HepG2 (cell line): ENCODE measurements at regions not wholly inside any gene's neighbourhood (a gene's known extent, or its start where the extent isn't known, plus 50 kb on each side); places are given as distances from the start of the nearest gene placed in this dataset.

ENCODE experiments used
- ATAC-seq: fragments of 200-7000 bp; cut with Tn5 transposase; 3 replicates; pipeline ENCODE4 v1.9.1; 2020; ENCODE audit warnings: mild to moderate bottlenecking, moderate library complexity
- BruUV-seq: library from RNA; stranded (reverse); fragments of 400-500 nt; replicated peaks from 2 replicates; lab custom pipeline; 2021; lab: Mats Ljungman, UMichigan
- CTCF ChIA-PET: fragments of 300-600 bp; formaldehyde crosslinking; extraction: SDS; loops from one replicate; lab custom pipeline; 2021; ENCODE audit warnings: low total read pairs, inconsistent platforms, low intra/inter-chr PET ratio; lab: Yijun Ruan, JAX
- POLR2A ChIA-PET: fragments of 350-600 bp; sonication (Branson Sonifier 250); formaldehyde crosslinking; loops from one replicate; lab custom pipeline; 2020; ENCODE audit warnings: antibody characterized with exemption, inconsistent platforms; lab: Yijun Ruan, JAX
- DNase-seq: peaks from one replicate; pipeline ENCODE4 v3.0.0-alpha.2; 2015; ENCODE audit warnings: low spot score
- FAIRE-seq: peaks from 3 replicates; lab custom pipeline; 2011; peaks lifted over from hg19 to GRCh38; lab: Jason Lieb, UNC
- H2AFZ ChIP-seq: one replicate; pipeline ENCODE4 v1.6.1; 2011; ENCODE audit warnings: low read length, inconsistent platforms
- H3K27ac ChIP-seq: fragments of 300-600 bp; 3 replicates; pipeline ENCODE4 v1.8.0; 2011; ENCODE audit warnings: mixed run types, mild to moderate bottlenecking, mixed read lengths, low read length, inconsistent platforms; ENCODE audit not compliant: insufficient read depth; ENCODE audit errors: extremely low read length
- H3K27me3 ChIP-seq, 2 experiments: fragments of 200-600 bp in 1 of 2; 2 replicates in 1 of 2; 3 replicates in 1 of 2; pipeline versions ENCODE4 v1.6.0 to v1.8.0; 2011; ENCODE audit warnings: low read length in 2 of 2, mild to moderate bottlenecking in 2 of 2, moderate library complexity in 2 of 2, inconsistent platforms in 1 of 2; ENCODE audit not compliant: insufficient read depth in 2 of 2, control insufficient read depth in 1 of 2
- H3K36me3 ChIP-seq, 2 experiments: fragments of 200-600 bp in 1 of 2; replicated peaks in 1 of 2; 2 replicates in 1 of 2; 3 replicates in 1 of 2; pipeline versions ENCODE4 v1.5.1 to v1.8.0; 2011; ENCODE audit warnings: low read length in 2 of 2, inconsistent platforms in 1 of 2; ENCODE audit not compliant: insufficient read depth in 2 of 2, control insufficient read depth in 1 of 2
- H3K4me1 ChIP-seq: 2 replicates; pipeline ENCODE4 v1.5.1; 2012; ENCODE audit warnings: low read length, inconsistent platforms; ENCODE audit not compliant: insufficient read depth
- H3K4me2 ChIP-seq: 2 replicates; pipeline ENCODE4 v1.6.0; 2011; ENCODE audit warnings: low read depth, low read length, inconsistent platforms
- H3K4me3 ChIP-seq, 3 experiments: fragments of 200-600 bp in 1 of 3; sonication (generic), shearing (Covaris generic) in 1 of 3; replicated peaks in 1 of 3; 2 replicates each; pipeline ENCODE4 v1.5.1; 2011 to 2016; ENCODE audit warnings: low read length in 3 of 3, inconsistent platforms in 2 of 3, low read depth in 2 of 3, mild to moderate bottlenecking in 2 of 3, control low read depth in 1 of 3, mixed read lengths in 1 of 3; ENCODE audit not compliant: insufficient read depth in 1 of 3
- H3K79me2 ChIP-seq: one replicate; pipeline ENCODE4 v1.6.1; 2011; ENCODE audit warnings: low read length, inconsistent platforms; ENCODE audit not compliant: insufficient read depth
- H3K9ac ChIP-seq: 2 replicates; pipeline ENCODE4 v1.6.0; 2011; ENCODE audit warnings: mild to moderate bottlenecking, low read depth, low read length, inconsistent platforms; ENCODE audit not compliant: insufficient read depth
- H3K9me3 ChIP-seq: 2 replicates; pipeline ENCODE4 v1.5.1; 2012; ENCODE audit warnings: mild to moderate bottlenecking, low read length
- H4K20me1 ChIP-seq: 2 replicates; pipeline ENCODE4 v1.6.0; 2011; ENCODE audit warnings: inconsistent platforms, mild to moderate bottlenecking, low read length, moderate library complexity; ENCODE audit not compliant: insufficient read depth
- EP300 ChIP-seq, 3 experiments: sonication (generic) in 1 of 3; formaldehyde crosslinking in 1 of 3; IDR thresholded peaks; 2 replicates each; pipeline versions ENCODE4 v1.5.1 to v1.6.1; 2011 to 2020; ENCODE audit warnings: low read depth in 2 of 3, low read length in 2 of 3, borderline replicate concordance in 1 of 3, improper control_type of control experiment in 1 of 3, mild to moderate bottlenecking in 1 of 3, missing genetic modification reagents in 1 of 3, moderate library complexity in 1 of 3
- HNF4A ChIP-seq: sonication (generic); formaldehyde crosslinking; IDR thresholded peaks from 2 replicates; pipeline ENCODE4 v1.4.0; 2020; ENCODE audit warnings: missing genetic modification reagents
- SIN3B ChIP-seq: fragments of 150-350 bp; IDR thresholded peaks from 2 replicates; pipeline ENCODE4 v1.6.1; 2014; ENCODE audit warnings: low read length
- TFDP1 ChIP-seq: IDR thresholded peaks from 2 replicates; pipeline ENCODE4 v1.6.1; 2016; ENCODE audit warnings: missing compliant biosample characterization, missing genetic modification reagents, borderline replicate concordance
- ZNF256 ChIP-seq: sonication (generic); formaldehyde crosslinking; conservative IDR thresholded peaks from 2 replicates; pipeline ENCODE4 v1.4.0; 2020; ENCODE audit warnings: missing genetic modification reagents
- ZNF556 ChIP-seq: sonication (generic); formaldehyde crosslinking; IDR thresholded peaks from 2 replicates; pipeline ENCODE4 v1.4.0; 2020; ENCODE audit warnings: mild to moderate bottlenecking, missing genetic modification reagents, borderline replicate concordance
- ZNF703 ChIP-seq: sonication (generic); formaldehyde crosslinking; IDR thresholded peaks from 2 replicates; pipeline ENCODE4 v1.5.1; 2020; ENCODE audit warnings: missing genetic modification reagents, mild to moderate bottlenecking, moderate library complexity, borderline replicate concordance
- WGBS: methylation state at CpG from one replicate; pipeline ENCODE4 v1.1.6; 2017; ENCODE audit warnings: low lambda C conversion rate; 5-methylcytosine and 5-hydroxymethylcytosine counted together
- in situ Hi-C: cut with HindIII; loops from 2 replicates; pipeline ENCODE4 v1.10.0; 2017; ENCODE audit warnings: low pct_unique_long_range_greater_than_20kb; ENCODE audit not compliant: extremely low pct_ligation_motif_present
- intact Hi-C: fragments of 100-400 bp; cut with micrococcal nuclease; formaldehyde crosslinking; loops from one replicate; pipeline ENCODE4 v1.10.0; 2022; ENCODE audit not compliant: unreplicated experiment

DNA sequence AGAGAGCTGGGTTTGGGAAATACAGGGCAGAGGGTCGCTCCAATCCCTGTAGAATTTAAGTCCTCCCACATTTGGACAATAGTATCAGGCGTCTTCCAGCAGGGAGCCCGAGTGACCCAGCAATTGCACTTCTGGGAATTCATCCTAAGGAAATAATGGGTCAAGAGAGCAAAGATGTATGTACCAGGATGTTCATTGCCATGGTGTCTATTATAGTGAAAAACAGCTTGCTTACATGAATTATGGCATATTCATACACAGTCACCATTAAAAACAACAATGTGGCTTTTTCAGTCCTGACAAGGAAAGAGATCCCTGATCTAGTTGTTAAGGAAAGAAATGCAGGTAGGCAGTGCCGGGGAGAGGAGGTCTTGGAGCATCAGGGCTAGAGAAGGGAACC, 167.7 kb downstream of the PJA1 start:
- ChIA-PET CTCF (no interaction called here), POLR2A (no interaction called here)
- no peaks in the 10 kb centered on the region for H3K9me3 ChIP-seq
- no peaks in the 10 kb centered on the region for H3K27me3 ChIP-seq
- BruUV-seq, result no TSS peak
- ATAC-seq, result no peak
- DNase-seq, result no peak
- no peaks in the 10 kb centered on the region for H3K36me3 ChIP-seq
- no peak overlapping the region for H3K27ac ChIP-seq
- no peak for FAIRE-seq
- H2AFZ ChIP-seq, result no peak overlapping the region
- in situ Hi-C loops, result no loop called here
- intact Hi-C loops, result no loop called here
- H4K20me1 ChIP-seq, result no peaks in the 10 kb centered on the region
- peaks cover 13% of the 10 kb centered on the region; the same call in 1 of the 2 replicates for H3K4me1 ChIP-seq
- H3K79me2 ChIP-seq, result no peaks in the 10 kb centered on the region
- TF ChIP-seq ZNF703 (CRISPR knock-in tag) (no peak), ZNF256 (CRISPR knock-in tag) (no peak)
- 73% methylated on average over 4 of the region's 4 CpGs for WGBS
- no peak overlapping the region for H3K9ac ChIP-seq
- no peak overlapping the region for H3K4me3 ChIP-seq
- H3K4me2 ChIP-seq, result no peak overlapping the region

- POLR2A ChIA-PET, result no interaction called here
These were observed 167.1 kb downstream of the EFNB1 start for GRCh38 chrX:68995780-68996551.

More at GRCh38 chrX:68995780-68996551, 167.1 kb downstream of the EFNB1 start:
- H3K9ac ChIP-seq, result no peak overlapping the region
- TF ChIP-seq HNF4A (CRISPR knock-in tag) (peak; percentile 29; the same call in 1 of the 2 replicates), TFDP1 (CRISPR knock-in tag) (no peak), SIN3B (no peak), ZNF556 (no peak), EP300 (IDR thresholded peaks at IDR 0.05; ENCODE audit: low read depth in 2 of 2, low read length in 2 of 2) (no peak), EP300 (CRISPR knock-in tag; IDR thresholded peaks at IDR 0.05; ENCODE audit: borderline replicate concordance) (no peak)
- TF ChIP-seq, all 625 proteins: peak for 1
- no peaks in the 10 kb centered on the region for H3K36me3 ChIP-seq
- in situ Hi-C loops (no loop called here), intact Hi-C loops (no loop called here)
- no peaks in the 10 kb centered on the region for H4K20me1 ChIP-seq
- H3K79me2 ChIP-seq, result no peaks in the 10 kb centered on the region
- no peak overlapping the region for H2AFZ ChIP-seq
- 12% methylated on average over 7 of the region's 21 CpGs for WGBS
- no peak overlapping the region for H3K27ac ChIP-seq
- H3K27me3 ChIP-seq, result no peaks in the 10 kb centered on the region
- H3K4me3 ChIP-seq, result no peak overlapping the region
- no TSS peak for BruUV-seq
- no peaks in the 10 kb centered on the region for H3K9me3 ChIP-seq
- DNase-seq (peak; percentile 3), ATAC-seq (peak; percentile 92), FAIRE-seq (peak; percentile 21)
- peaks cover 13% of the 10 kb centered on the region; the same call in 1 of the 2 replicates for H3K4me1 ChIP-seq
- CTCF ChIA-PET, result no interaction called here
- peak overlapping the region; percentile 18 for H3K4me2 ChIP-seq
